ENCODE measurements at regions not wholly inside any gene's neighbourhood (a gene's known extent, or its start where the extent isn't known, plus 50 kb on each side); places are given as distances from the start of the nearest gene placed in this dataset.

GRCh38 chr9:1320051-1320557 lies 269.9 kb downstream of the DMRT2 start:
- no peak for TF ChIP-seq CTCF (conservative IDR thresholded peaks at IDR 0.05; ENCODE audit: low read depth in 2 of 2)
- no peak for TF ChIP-seq CREB1 (CRISPR knock-in tag; IDR thresholded peaks at IDR 0.05; ENCODE audit: low read depth)
- TF ChIP-seq REST (IDR thresholded peaks at IDR 0.05; ENCODE audit: unreplicated experiment): no peak
- no peak for TF ChIP-seq EZH2 (IDR thresholded peaks at IDR 0.05; ENCODE audit: low read depth, unreplicated experiment)
- no peak for TF ChIP-seq POLR2AphosphoS5 (IDR thresholded peaks at IDR 0.05; ENCODE audit: low read depth)
- TF ChIP-seq ZNF462 (CRISPR knock-in tag; IDR thresholded peaks at IDR 0.05): no peak
- no peak for TF ChIP-seq JUNB (IDR thresholded peaks at IDR 0.05; ENCODE audit: unreplicated experiment)
- no peak for TF ChIP-seq EZH2phosphoT487 (IDR thresholded peaks at IDR 0.05; ENCODE audit: unreplicated experiment)
- TF ChIP-seq ETS1 (IDR thresholded peaks at IDR 0.05): no peak
- TF ChIP-seq NANOG (IDR thresholded peaks at IDR 0.05; ENCODE audit: borderline replicate concordance): no peak
- TF ChIP-seq ZNF114 (CRISPR knock-in tag; IDR thresholded peaks at IDR 0.05): no peak
- TF ChIP-seq ZNF331 (CRISPR knock-in tag; IDR thresholded peaks at IDR 0.05; ENCODE audit: low read depth): no peak
- TF ChIP-seq STAT1 (IDR thresholded peaks at IDR 0.05; ENCODE audit: unreplicated experiment): no peak

Measured in GM23338 (cell line).